GM18511 (cell line): ENCODE measurements at regions not wholly inside any gene's neighbourhood (a gene's known extent, or its start where the extent isn't known, plus 50 kb on each side); places are given as distances from the start of the nearest gene placed in this dataset.

ENCODE experiments used
- ATAC-seq: cut with Tn5 transposase; IDR thresholded peaks from one replicate; pipeline ENCODE4 v1.9.1; 2021; ENCODE audit warnings: mild to moderate bottlenecking, moderate library complexity; ENCODE audit not compliant: unreplicated experiment

GRCh38 chr7:120207037-120207436 lies 65.9 kb upstream of the KCND2 start:
- no peak for ATAC-seq

- ATAC-seq = no peak
Observed at GRCh38 chr7:120215654-120216053, 57.3 kb upstream of the KCND2 start.

GRCh38 chr7:120216947-120217346 lies 56.0 kb upstream of the KCND2 start:
- ATAC-seq = no peak

- ATAC-seq = no peak
Observed at GRCh38 chr7:120218712-120219111, 54.3 kb upstream of the KCND2 start.

GRCh38 chr7:120221666-120222065 lies 51.3 kb upstream of the KCND2 start:
- ATAC-seq = no peak
